Mucosa of descending colon (tissue), 3 donors: ENCODE measurements at regions not wholly inside any gene's neighbourhood (a gene's known extent, or its start where the extent isn't known, plus 50 kb on each side); places are given as distances from the start of the nearest gene placed in this dataset.

Source experiments
- ATAC-seq: fragments of 200-7000 bp; cut with Tn5 transposase; one replicate; pipeline ENCODE4 v1.9.1; 2020; ENCODE audit warnings: mild to moderate bottlenecking, moderate library complexity
- DNase-seq, 3 donors: peaks; one replicate each; pipeline ENCODE4 v3.0.0-alpha.2; 2020
- H3K36me3 ChIP-seq: fragments of 200-600 bp; one replicate; pipeline ENCODE4 v1.8.0; 2021; ENCODE audit warnings: low read depth, mild to moderate bottlenecking
- H3K4me1 ChIP-seq: fragments of 200-600 bp; one replicate; pipeline ENCODE4 v1.8.0; 2021; ENCODE audit warnings: low read depth, mild to moderate bottlenecking
- H3K4me3 ChIP-seq: fragments of 200-600 bp; one replicate; pipeline ENCODE4 v1.8.0; 2021; ENCODE audit warnings: mild to moderate bottlenecking
- H3K9me3 ChIP-seq: fragments of 200-600 bp; one replicate; pipeline ENCODE4 v1.8.0; 2021; ENCODE audit warnings: mild to moderate bottlenecking
- intact Hi-C, 2 donors: fragments of 100-400 bp; cut with DNase I in 1 of 2; cut with micrococcal nuclease in 1 of 2; formaldehyde crosslinking; loops; one replicate each; pipeline versions ENCODE4 v1.11.0 to v1.11.1; 2022; cut with DNase I, micrococcal nuclease
- TF ChIP-seq, protein P1 (sequence below): fragments of 200-600 bp; IDR thresholded peaks from one replicate; pipeline ENCODE4 v1.8.0; 2022; ENCODE audit warnings: antibody characterized with exemption, mild to moderate bottlenecking
- donor health status: DM: no; HTN: no; CAD: no; lungs with moderate emphysema.
- donor health status: DM: no; HTN: no; CAD: no.
- donor health status: DM: no; HTN: yes; CAD: no.

DNA sequence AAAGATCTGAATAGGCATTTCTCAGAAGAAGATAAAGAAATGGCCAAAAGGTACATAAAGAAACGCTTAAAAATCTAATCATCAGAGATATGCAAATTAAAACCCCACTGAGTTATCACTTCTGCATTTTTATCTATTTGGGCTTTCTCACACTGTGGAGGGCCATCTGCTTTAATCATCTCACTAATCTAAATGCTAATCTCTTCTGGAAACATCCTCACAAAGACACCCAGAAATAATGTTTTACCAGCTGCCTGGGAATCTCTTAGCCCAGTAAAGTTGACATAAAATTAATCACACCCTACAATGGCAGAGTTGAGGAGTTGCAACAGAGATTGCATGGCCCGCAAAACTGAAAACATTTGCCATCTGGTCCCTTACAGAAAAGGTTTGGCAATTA lies 407.9 kb upstream of the CYLC2 start:
- Histone ChIP-seq H3K4me3 (no peak overlapping the region), H3K36me3 (no peaks in the 10 kb centered on the region), H3K9me3 (no peaks in the 10 kb centered on the region), H3K4me1 (no peaks in the 10 kb centered on the region)
- intact Hi-C loops: no loop called here
- ATAC-seq (no peak), DNase-seq (no peak)
- TF ChIP-seq, protein P1, sequence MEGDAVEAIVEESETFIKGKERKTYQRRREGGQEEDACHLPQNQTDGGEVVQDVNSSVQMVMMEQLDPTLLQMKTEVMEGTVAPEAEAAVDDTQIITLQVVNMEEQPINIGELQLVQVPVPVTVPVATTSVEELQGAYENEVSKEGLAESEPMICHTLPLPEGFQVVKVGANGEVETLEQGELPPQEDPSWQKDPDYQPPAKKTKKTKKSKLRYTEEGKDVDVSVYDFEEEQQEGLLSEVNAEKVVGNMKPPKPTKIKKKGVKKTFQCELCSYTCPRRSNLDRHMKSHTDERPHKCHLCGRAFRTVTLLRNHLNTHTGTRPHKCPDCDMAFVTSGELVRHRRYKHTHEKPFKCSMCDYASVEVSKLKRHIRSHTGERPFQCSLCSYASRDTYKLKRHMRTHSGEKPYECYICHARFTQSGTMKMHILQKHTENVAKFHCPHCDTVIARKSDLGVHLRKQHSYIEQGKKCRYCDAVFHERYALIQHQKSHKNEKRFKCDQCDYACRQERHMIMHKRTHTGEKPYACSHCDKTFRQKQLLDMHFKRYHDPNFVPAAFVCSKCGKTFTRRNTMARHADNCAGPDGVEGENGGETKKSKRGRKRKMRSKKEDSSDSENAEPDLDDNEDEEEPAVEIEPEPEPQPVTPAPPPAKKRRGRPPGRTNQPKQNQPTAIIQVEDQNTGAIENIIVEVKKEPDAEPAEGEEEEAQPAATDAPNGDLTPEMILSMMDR: no peak

- H3K4me3 ChIP-seq: no peak overlapping the region
- DNase-seq (no peak), ATAC-seq (no peak)
- no peaks in the 10 kb centered on the region for H3K36me3 ChIP-seq
- TF ChIP-seq, protein P1: no peak
- no peaks in the 10 kb centered on the region for H3K9me3 ChIP-seq
- H3K4me1 ChIP-seq: no peaks in the 10 kb centered on the region
- intact Hi-C loops: no loop called here
Measured at GRCh38 chr9:102569436-102569835, 425.7 kb upstream of the CYLC2 start.

- ATAC-seq: no peak
- Histone ChIP-seq H3K9me3 (peaks cover 14% of the 10 kb centered on the region), H3K4me1 (no peaks in the 10 kb centered on the region), H3K36me3 (no peaks in the 10 kb centered on the region), H3K4me3 (no peak overlapping the region)
- DNase-seq: no peak
- TF ChIP-seq, protein P1: no peak
- intact Hi-C loops: no loop called here
Measured at GRCh38 chr9:102551346-102551745, 443.8 kb upstream of the CYLC2 start.

- H3K9me3 ChIP-seq: peaks cover 14% of the 10 kb centered on the region
- DNase-seq: no peak
- no peaks in the 10 kb centered on the region for H3K4me1 ChIP-seq
- intact Hi-C loops: no loop called here
- H3K4me3 ChIP-seq: no peak overlapping the region
- ATAC-seq: no peak
- TF ChIP-seq, protein P1: no peak
- no peaks in the 10 kb centered on the region for H3K36me3 ChIP-seq
Measured at GRCh38 chr9:102550886-102551285, 444.2 kb upstream of the CYLC2 start.

- peaks cover 14% of the 10 kb centered on the region for H3K9me3 ChIP-seq
- no peak overlapping the region for H3K4me3 ChIP-seq
- intact Hi-C loops: no loop called here
- no peaks in the 10 kb centered on the region for H3K36me3 ChIP-seq
- ATAC-seq (no peak), DNase-seq (no peak)
- no peaks in the 10 kb centered on the region for H3K4me1 ChIP-seq
- TF ChIP-seq, protein P1: no peak
Measured at GRCh38 chr9:102550266-102550665, 444.9 kb upstream of the CYLC2 start.

GRCh38 chr9:102534031-102534430 lies 461.1 kb upstream of the CYLC2 start:
- TF ChIP-seq, protein P1: no peak
- Histone ChIP-seq H3K4me1 (no peaks in the 10 kb centered on the region), H3K36me3 (no peaks in the 10 kb centered on the region), H3K9me3 (no peaks in the 10 kb centered on the region), H3K4me3 (no peak overlapping the region)
- no peak for DNase-seq
- ATAC-seq: no peak
- intact Hi-C loops: no loop called here
